Naive B cell (primary cell): ENCODE measurements at regions not wholly inside any gene's neighbourhood (a gene's known extent, or its start where the extent isn't known, plus 50 kb on each side); places are given as distances from the start of the nearest gene placed in this dataset.

Experiments used
- ATAC-seq, 2 donors: fragments of 150-1000 bp; cut with Tn5 transposase; 2 replicates each; pipeline ENCODE4 v1.10.0; 2021; ENCODE audit warnings: low read depth in 2 of 2, mild to moderate bottlenecking in 2 of 2, moderate library complexity in 2 of 2
- DNase-seq: peaks from one replicate; pipeline ENCODE4 v3.0.0; 2022
- H3K27ac Mint-ChIP-seq, 6 donors: one replicate each; pipeline ENCODE4 v1.8.0; 2020 to 2022; ENCODE audit warnings: mild to moderate bottlenecking in 6 of 6, mixed read lengths in 6 of 6, moderate library complexity in 5 of 6, inconsistent platforms in 2 of 6
- H3K27me3 Mint-ChIP-seq, 3 donors: one replicate each; pipeline ENCODE4 v1.8.0; 2021 to 2022; ENCODE audit warnings: mixed read lengths in 3 of 3, mild to moderate bottlenecking in 1 of 3
- H3K36me3 Mint-ChIP-seq, 2 donors: one replicate each; pipeline ENCODE4 v1.8.0; 2020 to 2022; ENCODE audit warnings: mixed read lengths in 2 of 2, inconsistent platforms in 1 of 2, mild to moderate bottlenecking in 1 of 2
- H3K4me1 Mint-ChIP-seq, 3 donors: one replicate each; pipeline ENCODE4 v1.8.0; 2020 to 2022; ENCODE audit warnings: mixed read lengths in 3 of 3, inconsistent platforms in 1 of 3, mild to moderate bottlenecking in 1 of 3, moderate library complexity in 1 of 3
- H3K4me3 Mint-ChIP-seq, 8 donors: one replicate each; pipeline ENCODE4 v1.8.0; 2020 to 2022; ENCODE audit warnings: mild to moderate bottlenecking in 8 of 8, mixed read lengths in 8 of 8, moderate library complexity in 8 of 8, inconsistent platforms in 2 of 8
- H3K9me3 Mint-ChIP-seq, 7 donors: one replicate each; pipeline ENCODE4 v1.8.0; 2020 to 2022; ENCODE audit warnings: mixed read lengths in 7 of 7, mild to moderate bottlenecking in 5 of 7, inconsistent platforms in 2 of 7, moderate library complexity in 1 of 7

DNA sequence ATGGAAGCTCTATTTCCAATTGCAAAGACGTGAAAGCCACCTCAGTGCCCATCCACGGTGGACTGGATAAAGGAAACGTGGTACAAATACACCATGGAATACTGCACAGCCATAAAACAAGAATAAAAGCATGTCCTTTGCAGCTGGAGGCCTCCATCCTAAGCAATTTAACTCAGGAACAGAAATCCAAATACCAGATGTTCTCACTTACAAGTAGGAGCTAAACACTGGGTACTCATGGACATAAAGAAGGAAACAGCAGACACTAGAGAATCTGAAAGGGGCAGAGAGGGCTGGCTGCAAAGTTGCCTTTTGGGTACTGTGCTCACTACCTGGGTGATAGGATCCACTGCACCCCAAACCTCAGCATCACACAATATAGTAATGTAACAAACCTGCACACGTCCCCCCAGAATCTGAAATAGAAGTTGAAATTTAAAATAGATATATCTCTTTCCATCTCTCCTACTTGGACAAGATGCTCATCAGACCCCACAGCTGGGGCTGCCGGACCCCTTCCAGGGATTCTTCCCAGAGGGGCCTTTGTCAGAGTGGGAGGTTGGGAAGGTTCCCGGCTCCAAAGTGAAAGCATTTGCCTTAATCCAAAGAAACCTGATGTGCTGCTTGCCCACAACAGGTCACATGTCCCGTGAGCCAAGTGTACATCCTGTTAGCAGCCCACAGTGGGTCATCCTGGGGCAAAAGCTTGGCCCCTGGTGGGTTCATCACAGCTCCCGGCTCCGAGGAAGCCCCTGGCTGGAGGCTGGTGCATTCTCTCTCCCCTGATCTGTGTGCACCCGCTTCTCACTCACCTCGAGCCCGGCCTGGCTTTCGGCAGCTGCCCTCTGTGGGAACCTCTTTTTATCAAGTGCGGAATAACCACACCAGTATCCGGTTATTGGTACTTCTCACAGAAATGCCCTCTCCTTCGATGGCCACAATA, 172.3 kb upstream of the PPP2R2D start:
- Mint-ChIP-seq H3K36me3 (no peaks in the 10 kb centered on the region), H3K4me1 (peaks cover 7 to 12% (median 7%) of the 10 kb centered on the region in 3 donors), H3K27me3 (peaks cover 12 to 41% (median 32%) of the 10 kb centered on the region in 3 donors), H3K27ac (no peak overlapping the region), H3K4me3 (no peak overlapping the region), H3K9me3 (peaks cover 0 to 6% (median 0%) of the 10 kb centered on the region in 7 donors)
- ATAC-seq, result no peak
- DNase-seq, result no peak

DNA sequence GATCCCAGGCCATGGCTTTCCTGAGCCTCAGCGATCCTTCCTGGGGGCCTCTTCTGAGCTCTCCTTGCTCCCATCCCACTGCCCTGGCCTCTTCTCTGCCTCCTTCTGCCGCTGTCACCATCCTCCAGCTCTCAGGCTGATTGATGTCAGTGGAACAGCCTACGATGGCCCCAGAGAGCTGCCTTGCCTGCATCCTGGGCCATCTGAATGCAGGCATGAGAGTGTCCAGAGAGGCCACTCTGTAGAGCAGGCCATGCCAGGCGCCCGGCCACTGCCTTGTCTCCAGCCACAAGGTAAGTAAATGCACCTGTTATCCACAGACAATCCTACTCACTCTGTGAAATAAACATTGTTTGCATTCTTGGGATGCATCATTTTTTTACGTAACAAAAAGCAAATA, 171.4 kb upstream of the PPP2R2D start:
- Mint-ChIP-seq H3K4me1 (peaks cover 7 to 12% (median 7%) of the 10 kb centered on the region in 3 donors), H3K27me3 (peaks cover 8 to 33% (median 24%) of the 10 kb centered on the region in 3 donors), H3K9me3 (peaks cover 0 to 6% (median 0%) of the 10 kb centered on the region in 7 donors), H3K4me3 (no peak overlapping the region), H3K27ac (no peak overlapping the region), H3K36me3 (no peaks in the 10 kb centered on the region)
- ATAC-seq (no peak), DNase-seq (no peak)

DNA sequence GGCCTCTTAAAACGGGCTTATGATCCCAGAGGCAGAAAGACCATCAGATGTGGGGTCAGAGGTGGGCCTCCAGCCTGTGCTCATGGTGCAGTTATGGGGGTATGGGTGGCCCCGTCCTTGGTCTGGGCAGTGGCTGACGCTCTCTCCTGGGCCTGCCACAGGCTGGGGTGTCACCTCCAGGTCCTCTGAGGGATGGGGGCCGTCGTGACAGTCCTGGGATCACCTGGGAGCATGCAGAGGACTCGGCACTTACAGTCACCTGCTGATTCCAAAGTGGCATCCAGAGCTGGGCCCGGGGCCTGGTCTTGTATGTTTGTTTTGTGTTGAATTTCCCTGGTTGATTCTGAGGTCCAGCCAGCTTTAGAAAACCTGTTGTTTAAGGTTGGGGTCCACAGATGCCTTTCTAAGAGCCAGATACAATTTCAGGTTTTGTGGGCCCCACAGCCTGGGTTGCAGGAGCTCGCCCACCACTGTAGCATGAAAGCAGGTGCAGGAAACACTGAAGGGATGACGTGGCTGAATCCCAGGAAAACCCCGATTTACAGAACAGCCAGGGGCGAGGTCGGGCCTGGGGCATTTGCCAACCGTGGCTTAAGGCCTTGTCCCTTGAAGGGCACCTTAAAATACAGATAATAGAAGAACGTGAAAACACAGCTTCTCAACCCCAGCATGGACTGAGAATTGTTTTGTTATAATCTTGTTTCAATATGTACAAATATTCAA, 170.7 kb upstream of the PPP2R2D start:
- DNase-seq (no peak), ATAC-seq (no peak)
- Mint-ChIP-seq H3K27me3 (peaks cover 8 to 32% (median 24%) of the 10 kb centered on the region in 3 donors), H3K4me1 (peaks cover 7 to 12% (median 7%) of the 10 kb centered on the region in 3 donors), H3K4me3 (no peak overlapping the region), H3K36me3 (no peaks in the 10 kb centered on the region), H3K9me3 (peaks cover 0 to 6% (median 0%) of the 10 kb centered on the region in 7 donors), H3K27ac (no peak overlapping the region)

DNA sequence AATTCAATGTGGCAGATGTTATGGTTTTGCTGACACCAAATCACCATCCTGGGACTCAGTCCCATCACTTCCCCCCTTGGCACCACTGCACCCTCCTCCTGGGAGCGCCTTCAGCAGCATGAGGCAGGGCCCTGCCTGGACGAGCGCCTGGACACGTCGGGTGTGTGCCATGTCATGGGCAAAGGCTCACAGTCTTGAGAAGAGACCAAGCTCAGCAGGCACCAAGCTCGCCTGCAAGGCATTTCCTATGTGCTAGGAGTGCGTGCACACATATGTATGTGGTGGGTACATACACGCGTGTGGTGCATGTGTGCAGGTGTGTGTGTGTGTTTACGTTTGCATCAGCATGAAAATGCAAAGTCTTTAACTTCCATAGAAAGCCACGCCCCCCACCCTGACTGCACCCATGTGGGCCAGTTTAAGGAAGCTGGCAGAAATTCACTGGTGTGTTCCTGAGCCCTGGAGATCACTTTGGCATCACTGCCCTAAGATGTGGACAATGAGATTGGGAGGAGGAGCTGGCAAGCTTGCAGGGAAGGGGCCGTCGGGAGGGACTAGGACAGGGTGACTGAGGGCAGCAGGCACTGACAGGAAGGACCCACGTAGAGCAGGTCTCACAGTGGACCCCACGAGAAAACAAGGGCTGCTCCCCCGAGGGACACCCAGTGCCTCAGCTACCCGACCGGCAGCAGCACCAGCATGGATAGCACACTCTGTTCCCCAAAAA, 169.9 kb upstream of the PPP2R2D start:
- no peak for DNase-seq
- H3K36me3 Mint-ChIP-seq, result no peaks in the 10 kb centered on the region
- peak overlapping the region in 1 of 6 donors; percentile 17 for H3K27ac Mint-ChIP-seq
- peaks cover 5 to 23% (median 19%) of the 10 kb centered on the region in 3 donors for H3K27me3 Mint-ChIP-seq
- H3K4me3 Mint-ChIP-seq, result no peak overlapping the region
- H3K9me3 Mint-ChIP-seq, result peaks cover 0 to 6% (median 0%) of the 10 kb centered on the region in 7 donors
- peaks cover 7 to 12% (median 7%) of the 10 kb centered on the region in 3 donors for H3K4me1 Mint-ChIP-seq
- no peak for ATAC-seq

DNA sequence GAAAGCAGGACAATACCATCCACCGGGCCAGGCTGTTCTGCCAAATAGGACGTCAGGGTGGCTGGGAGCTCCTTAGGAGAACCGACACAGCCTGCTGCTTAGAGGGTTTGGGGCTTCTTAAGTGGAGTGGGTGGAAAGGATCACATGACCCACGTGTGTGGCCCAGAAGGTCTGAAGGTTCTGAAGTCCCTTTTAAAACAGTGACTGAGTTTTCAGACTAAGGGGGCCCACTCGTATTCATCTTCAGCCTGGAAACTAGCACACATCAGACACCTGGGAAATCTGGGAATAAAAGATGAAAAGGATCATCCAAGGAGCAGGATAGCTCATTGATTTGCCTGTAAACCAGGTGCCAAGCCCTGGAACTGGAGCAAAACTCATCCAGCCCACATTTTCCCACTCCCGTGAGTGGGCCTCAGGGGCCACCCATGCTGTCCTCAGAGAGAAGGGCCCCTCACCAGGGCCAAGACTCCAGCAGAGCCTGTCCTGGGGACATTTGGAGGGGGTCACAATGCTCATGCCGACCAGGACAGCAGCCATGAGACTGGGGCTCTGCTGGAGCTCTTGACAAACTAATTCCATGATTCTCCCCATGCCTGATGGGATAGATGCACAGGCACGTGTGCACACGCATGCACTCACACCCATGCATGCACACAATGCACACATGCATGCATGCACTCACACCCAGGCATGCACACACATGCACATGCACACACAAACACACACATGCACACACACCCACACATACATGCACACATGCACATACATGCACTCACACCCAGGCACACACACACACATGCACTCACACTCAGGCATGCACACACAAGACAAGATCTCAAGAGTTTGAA, 168.8 kb upstream of the PPP2R2D start:
- H3K9me3 Mint-ChIP-seq, result peaks cover 0 to 6% (median 0%) of the 10 kb centered on the region in 7 donors
- DNase-seq (no peak), ATAC-seq (no peak)
- H3K4me3 Mint-ChIP-seq, result no peak overlapping the region
- H3K27ac Mint-ChIP-seq, result no peak overlapping the region
- H3K27me3 Mint-ChIP-seq, result peaks cover 0 to 21% (median 14%) of the 10 kb centered on the region in 3 donors
- no peaks in the 10 kb centered on the region for H3K36me3 Mint-ChIP-seq
- peaks cover 0 to 4% (median 2%) of the 10 kb centered on the region in 3 donors for H3K4me1 Mint-ChIP-seq

DNA sequence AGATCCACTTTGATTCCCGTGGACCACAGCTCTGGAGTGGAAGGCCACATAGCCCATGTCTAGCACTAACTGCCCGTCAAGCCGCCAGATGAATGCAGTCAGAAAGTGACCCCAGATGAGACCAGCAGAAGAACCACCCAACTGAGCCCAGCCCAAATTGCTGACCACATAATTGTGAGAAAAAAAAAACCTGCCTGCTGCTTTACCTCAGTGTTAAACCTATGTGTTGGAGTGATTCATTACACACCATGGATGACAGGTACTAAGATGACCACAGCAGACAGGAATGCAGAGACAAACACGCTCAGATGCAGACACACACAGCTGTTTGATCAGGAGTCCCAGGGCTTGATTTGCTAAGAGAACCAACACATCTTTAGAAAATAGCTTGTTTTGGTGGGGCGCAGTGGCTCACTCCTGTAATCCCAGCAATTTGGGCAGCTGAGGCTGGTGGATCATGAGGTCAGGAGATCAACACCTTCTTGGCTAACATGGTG, 168.1 kb upstream of the PPP2R2D start:
- no peak overlapping the region for H3K4me3 Mint-ChIP-seq
- H3K4me1 Mint-ChIP-seq, result peaks cover 0 to 2% (median 0%) of the 10 kb centered on the region in 3 donors
- H3K36me3 Mint-ChIP-seq, result no peaks in the 10 kb centered on the region
- H3K9me3 Mint-ChIP-seq, result peaks cover 0 to 6% (median 0%) of the 10 kb centered on the region in 7 donors
- DNase-seq (no peak), ATAC-seq (no peak)
- H3K27ac Mint-ChIP-seq, result no peak overlapping the region
- peaks cover 0 to 14% (median 7%) of the 10 kb centered on the region in 3 donors for H3K27me3 Mint-ChIP-seq

DNA sequence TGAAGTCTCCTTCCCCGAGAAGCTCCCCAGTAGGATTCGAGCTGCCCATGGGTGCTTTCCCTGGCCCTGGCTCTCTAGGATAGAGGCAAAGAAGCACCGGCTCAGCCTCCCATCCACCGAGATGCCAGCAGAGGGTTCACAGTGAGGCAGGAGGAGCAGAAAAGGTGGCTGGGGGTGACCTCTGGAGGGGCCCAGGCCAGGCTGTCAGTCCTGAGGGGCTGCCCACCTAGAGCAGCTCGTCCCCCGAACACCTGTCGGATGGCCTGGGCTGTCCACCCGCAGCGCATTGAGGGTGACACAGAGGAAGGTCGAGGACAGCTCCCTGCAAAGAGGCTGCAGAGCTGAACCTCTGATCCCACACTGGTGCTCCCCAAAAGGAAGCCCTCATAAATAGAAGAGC, 167.2 kb upstream of the PPP2R2D start:
- H3K4me3 Mint-ChIP-seq, result no peak overlapping the region
- H3K4me1 Mint-ChIP-seq, result peaks cover 0 to 7% (median 2%) of the 10 kb centered on the region in 3 donors

DNA sequence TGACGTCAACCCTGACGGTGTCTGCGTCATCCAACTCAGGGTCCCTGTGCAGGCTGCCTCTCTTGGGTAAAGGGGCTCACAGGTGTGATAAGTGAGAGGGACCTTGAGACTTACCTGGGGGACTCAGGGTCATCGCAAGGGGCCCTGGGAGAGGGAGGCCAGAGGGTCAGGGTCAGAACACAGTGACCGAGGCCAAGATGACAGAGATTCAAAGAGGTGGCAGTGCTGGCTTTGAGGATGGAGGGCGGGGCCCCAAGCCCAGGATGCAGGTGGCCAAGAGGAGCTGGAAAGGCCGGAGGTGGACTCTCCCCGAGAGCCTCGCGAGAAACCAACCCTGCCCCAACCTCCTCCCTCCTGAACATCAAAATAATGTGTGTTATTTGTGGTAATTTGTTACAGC, 165.2 kb upstream of the PPP2R2D start:
- peaks cover 0 to 12% (median 6%) of the 10 kb centered on the region in 7 donors for H3K9me3 Mint-ChIP-seq
- DNase-seq (no peak), ATAC-seq (no peak)
- H3K36me3 Mint-ChIP-seq, result no peaks in the 10 kb centered on the region
- H3K4me1 Mint-ChIP-seq, result peaks cover 6 to 14% (median 9%) of the 10 kb centered on the region in 3 donors
- H3K4me3 Mint-ChIP-seq, result no peak overlapping the region
- H3K27ac Mint-ChIP-seq, result no peak overlapping the region
- peaks cover 10 to 13% (median 11%) of the 10 kb centered on the region in 3 donors for H3K27me3 Mint-ChIP-seq

More for the DNA sequence above, 167.2 kb upstream of the PPP2R2D start:
- peaks cover 0 to 13% (median 6%) of the 10 kb centered on the region in 3 donors for H3K27me3 Mint-ChIP-seq
- H3K9me3 Mint-ChIP-seq, result peaks cover 0 to 6% (median 0%) of the 10 kb centered on the region in 7 donors
- peak overlapping the region in 1 of 6 donors; percentile 37 for H3K27ac Mint-ChIP-seq
- no peaks in the 10 kb centered on the region for H3K36me3 Mint-ChIP-seq
- ATAC-seq, result no peak
- DNase-seq, result no peak

DNA sequence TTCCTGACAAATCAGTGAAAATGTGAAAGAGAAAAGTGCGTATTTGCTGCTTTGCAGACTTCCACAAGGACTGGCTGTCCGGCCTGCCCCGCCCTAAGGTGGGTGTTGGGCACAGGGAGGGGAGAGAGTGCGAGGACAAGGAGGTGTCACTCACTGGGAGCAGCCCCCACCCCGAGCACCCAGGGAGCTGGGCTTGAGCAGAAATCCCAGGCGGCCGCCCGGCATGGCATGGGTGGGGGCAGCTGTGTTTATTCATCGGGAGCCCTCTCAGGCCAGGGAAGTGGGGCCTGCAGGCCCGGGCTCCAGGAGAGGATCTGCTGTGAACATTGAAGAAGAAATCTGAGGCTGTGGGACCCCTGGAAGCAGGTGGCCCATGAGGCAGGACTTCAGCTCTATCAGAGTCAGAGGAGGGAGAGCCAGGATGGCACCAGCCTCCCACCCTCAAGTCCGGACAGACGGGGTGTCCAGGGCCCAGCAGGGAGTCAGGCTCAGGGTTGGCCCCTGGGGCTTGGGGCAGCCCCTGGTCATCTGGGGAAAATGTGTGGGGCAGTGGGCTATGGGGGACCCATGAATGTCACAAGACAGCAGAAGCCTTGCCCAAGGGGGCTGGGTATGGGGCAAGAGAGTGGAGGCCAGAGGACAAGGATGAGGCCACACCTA, 164.4 kb upstream of the PPP2R2D start:
- DNase-seq, result no peak
- H3K4me3 Mint-ChIP-seq, result no peak overlapping the region

DNA sequence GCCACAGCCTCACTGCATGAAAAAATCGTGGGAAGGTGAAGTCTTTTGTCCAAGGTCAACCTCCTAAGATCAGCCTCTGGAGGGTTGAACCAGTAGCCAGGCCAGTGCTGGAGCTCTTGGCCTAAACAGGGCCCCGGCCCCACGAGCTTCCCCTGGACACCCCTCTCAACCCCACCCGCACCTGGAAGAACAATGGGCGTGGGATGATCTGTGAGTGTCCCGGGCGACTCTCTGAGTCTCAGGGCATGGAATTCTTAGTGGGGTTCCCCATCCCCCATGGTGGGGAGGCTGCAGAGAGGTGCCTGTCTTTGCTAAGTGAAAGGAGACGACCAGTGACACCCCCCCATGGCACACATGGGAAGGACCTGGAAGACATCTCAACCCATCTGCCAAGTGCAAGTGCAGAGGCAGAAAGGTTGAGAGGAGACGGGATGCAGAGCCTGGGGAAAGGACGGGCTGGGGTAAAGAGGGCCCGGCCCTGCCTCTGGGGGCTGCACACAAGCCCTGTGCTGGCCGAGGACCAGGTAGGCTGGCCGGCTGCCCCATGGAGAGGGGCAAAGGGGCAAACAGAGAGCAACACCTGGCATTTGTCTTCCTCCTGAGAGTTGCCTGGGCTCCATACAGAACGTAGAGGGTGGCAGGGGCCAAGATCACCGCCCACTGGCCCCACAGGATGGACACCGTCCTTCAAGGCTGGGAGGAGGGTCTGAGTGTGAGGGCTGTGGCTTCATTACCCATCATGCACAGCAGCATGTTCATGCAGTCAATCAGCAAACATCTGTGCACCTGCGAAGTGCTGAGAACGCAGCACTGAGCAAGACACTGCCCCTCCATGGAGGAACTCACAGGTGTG, 163.0 kb upstream of the PPP2R2D start:
- peaks cover 9 to 11% (median 10%) of the 10 kb centered on the region in 3 donors for H3K27me3 Mint-ChIP-seq
- H3K9me3 Mint-ChIP-seq, result peaks cover 0 to 12% (median 5%) of the 10 kb centered on the region in 7 donors
- DNase-seq, result no peak
- H3K36me3 Mint-ChIP-seq, result no peaks in the 10 kb centered on the region
- no peak overlapping the region for H3K4me3 Mint-ChIP-seq
- ATAC-seq, result no peak
- H3K27ac Mint-ChIP-seq, result peak overlapping the region in 1 of 6 donors; percentile 39
- peaks cover 6 to 14% (median 13%) of the 10 kb centered on the region in 3 donors for H3K4me1 Mint-ChIP-seq

More for the DNA sequence above, 164.4 kb upstream of the PPP2R2D start:
- Mint-ChIP-seq H3K36me3 (no peaks in the 10 kb centered on the region), H3K9me3 (peaks cover 0 to 12% (median 6%) of the 10 kb centered on the region in 7 donors), H3K4me1 (peaks cover 6 to 14% (median 9%) of the 10 kb centered on the region in 3 donors), H3K27me3 (peaks cover 10 to 13% (median 11%) of the 10 kb centered on the region in 3 donors), H3K27ac (no peak overlapping the region)
- no peak for ATAC-seq

DNA sequence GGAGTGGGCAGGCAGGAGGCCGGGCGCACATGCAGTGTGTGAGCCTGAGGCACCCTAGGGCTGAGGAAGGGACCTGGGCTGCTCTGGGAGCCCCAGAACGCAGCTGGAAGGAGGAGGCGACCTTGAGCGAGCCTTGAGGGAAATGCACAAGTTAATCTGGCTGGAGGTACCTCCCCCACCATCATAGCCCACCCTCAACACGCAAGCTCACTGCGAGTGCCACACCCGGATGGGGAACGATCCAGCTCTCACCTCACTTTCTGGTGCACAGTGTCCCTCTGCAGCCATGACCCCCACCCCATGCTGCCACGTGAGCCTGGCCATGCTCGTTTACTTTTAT, 162.4 kb upstream of the PPP2R2D start:
- DNase-seq, result no peak
- H3K27ac Mint-ChIP-seq, result no peak overlapping the region

More for the DNA sequence above, 162.4 kb upstream of the PPP2R2D start:
- ATAC-seq, result no peak
- H3K9me3 Mint-ChIP-seq, result peaks cover 0 to 12% (median 5%) of the 10 kb centered on the region in 7 donors
- H3K4me1 Mint-ChIP-seq, result peaks cover 6 to 18% (median 17%) of the 10 kb centered on the region in 3 donors
- no peak overlapping the region for H3K4me3 Mint-ChIP-seq
- peaks cover 9 to 11% (median 10%) of the 10 kb centered on the region in 3 donors for H3K27me3 Mint-ChIP-seq
- no peaks in the 10 kb centered on the region for H3K36me3 Mint-ChIP-seq
